NCI-H226 (cell line): ENCODE measurements at regions not wholly inside any gene's neighbourhood (a gene's known extent, or its start where the extent isn't known, plus 50 kb on each side); places are given as distances from the start of the nearest gene placed in this dataset.

Experiments used
- DNase-seq: peaks from one replicate; pipeline ENCODE4 v3.0.0-alpha.2; 2015

GRCh38 chr3:117322866-117323265 lies 613.3 kb downstream of the TUSC7 start:
- no peak for DNase-seq

GRCh38 chr3:117346901-117347300 lies 637.3 kb downstream of the TUSC7 start:
- no peak for DNase-seq

DNA sequence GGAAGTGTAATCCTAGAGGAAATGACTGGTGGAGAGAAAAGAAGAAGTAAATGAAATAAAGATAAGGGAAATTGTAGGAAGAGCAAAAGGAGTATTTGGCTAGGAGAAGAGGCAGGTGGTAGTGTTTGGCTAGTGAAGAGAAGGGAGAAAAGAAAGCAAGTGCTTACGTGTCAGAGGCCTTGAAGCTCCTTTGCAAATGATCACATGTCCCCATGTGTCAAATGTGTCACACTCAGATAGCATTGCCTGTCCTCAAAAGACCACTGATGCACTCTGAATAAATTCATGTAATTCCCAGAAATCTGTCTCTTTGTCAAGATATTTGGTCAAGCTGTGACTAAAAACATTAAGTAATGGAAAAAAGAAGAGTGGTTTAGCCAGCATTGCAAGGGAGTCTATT lies 639.3 kb downstream of the TUSC7 start:
- DNase-seq, result no peak

- no peak for DNase-seq
Measured at GRCh38 chr3:117349566-117349965, 640.0 kb downstream of the TUSC7 start.

GRCh38 chr3:117350371-117350770 lies 640.8 kb downstream of the TUSC7 start:
- no peak for DNase-seq

DNA sequence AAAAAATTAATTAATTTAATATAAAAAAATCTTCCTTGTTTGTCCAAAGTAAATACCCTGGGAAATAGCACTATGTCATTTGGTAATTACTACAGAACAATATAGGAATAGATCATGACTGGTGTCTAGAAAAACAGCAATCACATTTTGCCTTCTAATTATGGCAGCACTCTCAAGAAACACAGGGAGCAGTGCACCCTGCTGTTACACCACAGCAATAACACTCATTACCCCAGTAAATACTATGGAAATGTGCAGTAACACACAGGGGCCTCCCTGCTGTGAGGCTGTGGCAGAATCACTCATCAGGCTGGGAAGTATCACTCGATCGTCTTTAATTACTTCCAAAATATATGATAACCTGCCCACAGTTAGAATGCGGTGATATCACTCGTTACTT lies 646.0 kb downstream of the TUSC7 start:
- no peak for DNase-seq

GRCh38 chr3:117356091-117356705 lies 646.6 kb downstream of the TUSC7 start:
- no peak for DNase-seq

- no peak for DNase-seq
Measured at GRCh38 chr3:117358717-117359314, 649.2 kb downstream of the TUSC7 start.

- DNase-seq, result no peak
Measured at GRCh38 chr3:117366574-117366973, 657.0 kb downstream of the TUSC7 start.

DNA sequence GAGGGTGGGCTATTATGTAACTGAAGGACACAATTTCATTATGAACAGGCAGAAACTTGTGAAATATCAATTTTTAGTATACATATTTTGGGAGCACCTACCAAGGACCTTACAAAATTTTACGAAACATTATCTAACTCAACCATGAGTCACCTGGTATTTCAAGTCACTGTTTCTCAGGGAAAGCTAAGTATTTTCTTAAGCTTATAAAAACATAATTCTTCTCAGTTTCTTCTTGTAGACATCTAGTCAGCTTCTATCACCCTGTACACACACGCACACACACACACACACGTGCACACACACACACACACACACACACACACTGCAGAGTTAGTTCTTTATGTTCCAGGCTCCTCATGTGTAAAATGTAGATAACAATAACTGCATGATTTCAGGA lies 658.3 kb downstream of the TUSC7 start:
- DNase-seq, result no peak

GRCh38 chr3:117380631-117381030 lies 671.1 kb downstream of the TUSC7 start:
- DNase-seq, result no peak

DNA sequence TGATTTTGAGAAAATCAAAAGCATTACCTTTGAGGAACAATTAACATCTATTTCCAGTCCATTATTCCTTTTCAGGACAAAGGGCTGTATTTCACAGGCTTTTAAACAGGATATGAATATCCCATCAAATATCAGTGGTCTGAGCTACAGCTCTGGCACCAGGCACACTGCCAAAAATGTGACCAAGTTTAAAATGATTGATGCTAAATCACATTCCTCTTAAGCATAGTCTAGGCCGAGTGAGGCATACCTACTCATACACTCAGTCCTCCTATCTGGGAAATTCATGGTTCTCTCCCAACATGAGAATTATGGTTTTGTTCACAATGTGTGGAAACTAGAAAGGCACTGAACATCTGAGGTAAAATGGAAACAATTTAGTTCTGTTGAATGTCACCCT lies 683.5 kb downstream of the TUSC7 start:
- DNase-seq, result no peak

- DNase-seq, result no peak
Measured at GRCh38 chr3:117398141-117398899, 688.7 kb downstream of the TUSC7 start.

DNA sequence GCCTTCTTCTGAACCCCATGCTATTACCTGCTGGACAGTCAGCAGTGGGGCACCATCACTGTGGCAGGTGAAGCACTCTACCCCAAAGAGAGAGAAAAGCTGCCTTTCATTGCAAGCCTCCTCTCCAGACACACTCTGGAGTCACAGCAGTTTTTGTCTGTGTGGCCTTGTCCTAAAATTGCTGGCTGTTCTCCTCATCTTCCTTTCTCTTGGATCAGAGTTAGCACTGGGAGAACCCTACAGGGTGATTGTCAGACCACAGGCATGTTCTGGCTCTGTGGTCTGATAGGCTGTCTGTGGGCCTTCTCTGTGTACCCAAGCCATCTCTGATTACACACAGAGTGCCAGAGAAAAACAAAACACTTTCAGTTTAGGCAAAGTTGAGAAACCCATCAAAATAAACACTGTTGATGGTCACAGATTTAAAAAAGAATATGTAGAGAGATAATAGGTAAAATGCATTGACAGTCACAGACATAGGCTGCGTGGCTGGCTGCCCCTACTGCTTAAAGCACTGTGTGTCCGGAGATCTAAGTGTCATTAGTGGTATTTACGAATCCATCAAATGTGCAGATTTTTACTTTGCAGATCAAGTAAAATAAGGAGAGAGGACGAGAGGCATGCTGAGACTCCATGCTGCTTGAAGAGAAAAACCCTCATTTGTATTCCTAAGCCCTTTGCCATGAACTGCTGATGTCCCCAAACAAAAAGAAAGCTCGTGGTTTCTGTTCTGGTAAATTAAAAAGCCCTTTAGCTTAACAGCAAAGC lies 689.9 kb downstream of the TUSC7 start:
- DNase-seq, result no peak

DNA sequence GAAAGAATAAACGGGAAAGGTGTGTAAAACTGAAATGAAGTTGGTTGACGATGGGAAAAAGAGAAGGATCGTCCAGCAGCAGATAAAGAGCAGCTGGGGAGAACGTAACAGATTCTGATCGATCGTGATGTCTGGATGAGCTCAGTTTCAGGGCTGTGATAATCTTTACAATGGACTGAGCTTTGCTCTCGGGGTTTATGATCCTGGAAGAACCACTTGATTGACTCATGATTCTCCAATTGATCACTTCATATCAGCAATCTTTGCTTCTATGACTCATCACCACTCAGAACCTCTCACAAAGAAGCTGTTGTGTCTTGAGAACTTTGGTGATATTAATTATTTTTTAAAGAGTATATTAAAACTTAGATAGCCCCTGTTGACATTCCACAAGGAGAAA lies 690.7 kb downstream of the TUSC7 start:
- DNase-seq, result no peak

- no peak for DNase-seq
Measured at GRCh38 chr3:117404141-117404540, 694.6 kb downstream of the TUSC7 start.

GRCh38 chr3:117404730-117405129 lies 695.2 kb downstream of the TUSC7 start:
- no peak for DNase-seq

GRCh38 chr3:117405359-117405758 lies 695.8 kb downstream of the TUSC7 start:
- DNase-seq, result no peak

DNA sequence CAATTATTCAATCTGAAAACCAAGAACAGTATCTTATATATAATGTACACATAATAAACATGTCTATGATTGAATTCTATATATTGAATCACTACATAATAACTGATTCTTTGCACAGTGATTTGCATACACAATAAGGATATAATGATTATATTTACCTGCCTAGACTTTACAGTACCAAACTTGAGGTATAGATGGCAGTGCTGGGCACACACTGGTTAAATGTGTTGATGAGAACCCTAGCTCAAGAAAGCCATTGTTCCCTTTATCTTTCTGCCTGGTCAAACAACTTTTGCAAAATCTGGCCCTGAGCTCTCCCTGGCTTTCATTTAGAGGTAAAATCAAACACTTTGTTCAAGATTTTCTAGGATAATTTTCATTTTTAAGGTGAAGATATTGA lies 697.7 kb downstream of the TUSC7 start:
- DNase-seq, result no peak

- no peak for DNase-seq
Measured at GRCh38 chr3:117408811-117409210, 699.2 kb downstream of the TUSC7 start.

- DNase-seq, result no peak
Measured at GRCh38 chr3:117409256-117409655, 699.7 kb downstream of the TUSC7 start.

- DNase-seq, result no peak
Measured at GRCh38 chr3:117409701-117410459, 700.3 kb downstream of the TUSC7 start.

- no peak for DNase-seq
Measured at GRCh38 chr3:117411971-117412370, 702.4 kb downstream of the TUSC7 start.
